ENCODE measurements at regions not wholly inside any gene's neighbourhood (a gene's known extent, or its start where the extent isn't known, plus 50 kb on each side); places are given as distances from the start of the nearest gene placed in this dataset.

DNA sequence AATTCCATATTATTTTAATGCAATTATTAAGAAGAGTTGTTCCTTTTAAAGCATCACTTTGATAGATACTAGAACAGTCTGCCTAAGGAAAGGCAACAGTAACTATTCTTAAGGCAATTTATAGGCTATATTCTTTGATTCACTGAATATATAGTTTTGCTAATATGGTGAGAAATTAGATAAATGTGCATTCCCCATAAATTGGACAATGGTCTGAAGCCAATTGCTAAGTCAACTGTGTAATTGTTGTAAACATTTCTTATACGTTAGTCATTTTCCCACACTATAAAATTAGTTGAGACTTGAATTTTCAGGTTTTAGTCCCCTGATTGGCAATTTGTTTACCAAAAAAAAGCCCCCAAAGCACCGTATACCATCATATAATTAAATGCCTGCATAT lies 263.0 kb upstream of the NECTIN3 start:
- Histone ChIP-seq H3K4me1 (ENCODE audit: insufficient read depth, low read length) (no peaks in the 10 kb centered on the region), H3K27me3 (ENCODE audit: insufficient read depth, low read length) (no peaks in the 10 kb centered on the region), H3K27ac (ENCODE audit: low read depth, low read length) (no peak overlapping the region), H3K9me3 (ENCODE audit: control insufficient read depth in 1 of 2, low read length in 2 of 2) (no peaks in the 10 kb centered on the region), H3K4me3 (ENCODE audit: low read length in 2 of 2) (no peak overlapping the region), H3K36me3 (ENCODE audit: insufficient read depth, low read length) (no peaks in the 10 kb centered on the region)
- no peaks in the 10 kb centered on the region for H3K36me3 Mint-ChIP-seq
- H3K27ac Mint-ChIP-seq, result no peak overlapping the region
- no peaks in the 10 kb centered on the region for H3K4me1 Mint-ChIP-seq
- no peak for DNase-seq
- H3K27me3 Mint-ChIP-seq, result peaks cover 2 to 8% of the 10 kb centered on the region in 2 donors
- peaks cover 0 to 1% (median 0%) of the 10 kb centered on the region in 8 donors for H3K9me3 Mint-ChIP-seq
- intact Hi-C loops (cut with micrococcal nuclease), result no loop called here
- no peak overlapping the region for H3K4me3 Mint-ChIP-seq
- ChIA-PET POLR2A (ENCODE audit: partially characterized antibody) (no interaction called here), CTCF (ENCODE audit: partially characterized antibody) (no interaction called here)

DNA sequence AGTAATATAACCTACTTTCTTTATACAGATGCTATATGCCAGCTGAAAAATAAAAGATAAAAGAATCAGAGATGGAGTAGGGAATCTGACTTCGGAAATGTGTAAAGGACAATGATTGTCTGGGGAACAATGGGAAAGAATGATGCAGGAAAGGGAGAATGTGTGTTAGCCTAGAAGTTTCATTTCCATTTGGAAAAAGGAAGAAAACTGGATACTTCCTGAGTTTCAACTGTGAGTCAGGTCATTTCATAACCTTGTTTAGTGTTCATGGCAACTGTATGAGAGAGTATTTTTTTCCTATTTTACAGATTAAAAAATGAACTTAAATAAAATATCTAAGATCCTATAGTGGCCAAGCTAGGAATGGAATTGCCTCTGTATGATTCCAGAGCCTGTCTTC lies 261.3 kb upstream of the NECTIN3 start:
- no peak overlapping the region for H3K27ac Mint-ChIP-seq
- Histone ChIP-seq H3K27ac (ENCODE audit: low read depth, low read length) (no peak overlapping the region), H3K27me3 (ENCODE audit: insufficient read depth, low read length) (no peaks in the 10 kb centered on the region), H3K36me3 (ENCODE audit: insufficient read depth, low read length) (no peaks in the 10 kb centered on the region), H3K4me1 (ENCODE audit: insufficient read depth, low read length) (peaks cover 4% of the 10 kb centered on the region), H3K4me3 (ENCODE audit: low read length in 2 of 2) (no peak overlapping the region), H3K9me3 (ENCODE audit: control insufficient read depth in 1 of 2, low read length in 2 of 2) (no peaks in the 10 kb centered on the region)
- H3K4me3 Mint-ChIP-seq, result no peak overlapping the region
- intact Hi-C loops (cut with micrococcal nuclease), result no loop called here
- no peak for DNase-seq
- peaks cover 0 to 1% (median 0%) of the 10 kb centered on the region in 8 donors for H3K9me3 Mint-ChIP-seq
- CTCF ChIA-PET (ENCODE audit: partially characterized antibody), result no interaction called here
- H3K27me3 Mint-ChIP-seq, result peaks cover 2 to 8% of the 10 kb centered on the region in 2 donors
- H3K36me3 Mint-ChIP-seq, result no peaks in the 10 kb centered on the region
- POLR2A ChIA-PET (ENCODE audit: partially characterized antibody), result no interaction called here
- peaks cover 7 to 13% (median 10%) of the 10 kb centered on the region in 4 donors for H3K4me1 Mint-ChIP-seq

DNA sequence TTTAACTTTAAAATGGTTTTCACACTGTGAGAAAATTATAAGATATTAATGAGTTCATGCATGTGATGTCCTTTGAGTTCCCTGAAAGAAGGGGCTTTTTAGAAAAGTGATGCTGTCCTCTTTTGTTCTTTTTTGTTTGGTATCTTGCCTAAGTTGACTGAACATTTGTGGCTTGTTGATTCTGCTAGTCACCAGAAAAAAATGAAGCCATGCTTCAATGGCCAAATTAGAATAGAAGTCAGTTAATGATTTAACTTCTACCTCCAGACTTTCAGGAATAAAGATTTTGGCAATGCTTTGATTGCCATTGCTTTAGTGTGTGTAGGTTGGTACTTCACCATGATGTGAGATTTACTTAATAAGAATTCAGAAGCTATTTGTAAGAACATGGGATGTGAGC lies 260.6 kb upstream of the NECTIN3 start:
- POLR2A ChIA-PET (ENCODE audit: partially characterized antibody), result no interaction called here
- peaks cover 4% of the 10 kb centered on the region for H3K4me1 ChIP-seq (ENCODE audit: insufficient read depth, low read length)
- H3K9me3 Mint-ChIP-seq, result no peaks in the 10 kb centered on the region
- intact Hi-C loops (cut with micrococcal nuclease), result no loop called here
- no peaks in the 10 kb centered on the region for H3K36me3 Mint-ChIP-seq
- no peaks in the 10 kb centered on the region for H3K27me3 ChIP-seq (ENCODE audit: insufficient read depth, low read length)
- H3K9me3 ChIP-seq (ENCODE audit: control insufficient read depth in 1 of 2, low read length in 2 of 2), result no peaks in the 10 kb centered on the region
- H3K4me1 Mint-ChIP-seq, result peaks cover 7 to 13% (median 10%) of the 10 kb centered on the region in 4 donors
- H3K4me3 ChIP-seq (ENCODE audit: low read length in 2 of 2), result no peak overlapping the region
- H3K4me3 Mint-ChIP-seq, result no peak overlapping the region
- peaks cover 2 to 8% of the 10 kb centered on the region in 2 donors for H3K27me3 Mint-ChIP-seq
- H3K36me3 ChIP-seq (ENCODE audit: insufficient read depth, low read length), result no peaks in the 10 kb centered on the region
- H3K27ac ChIP-seq (ENCODE audit: low read depth, low read length), result no peak overlapping the region
- CTCF ChIA-PET (ENCODE audit: partially characterized antibody), result no interaction called here
- no peak for DNase-seq
- no peak overlapping the region for H3K27ac Mint-ChIP-seq

DNA sequence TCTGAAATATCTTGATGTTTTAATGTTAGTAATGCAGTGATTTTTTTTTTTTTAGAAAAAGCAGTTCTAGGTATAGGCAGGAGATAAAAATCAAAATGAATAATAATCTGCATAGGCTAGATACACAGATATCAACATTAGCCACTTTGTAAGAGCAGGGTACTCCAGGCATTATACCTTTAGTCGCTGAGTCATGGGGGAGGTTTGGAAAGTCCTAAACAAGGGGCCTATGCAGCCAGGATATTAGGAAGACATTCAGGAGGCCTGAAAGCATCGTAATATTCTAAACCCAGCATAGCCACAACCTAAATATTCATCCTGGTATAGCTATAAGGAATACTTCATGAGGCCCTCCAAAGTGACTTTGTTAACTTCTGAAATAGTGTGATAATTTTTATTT lies 258.1 kb upstream of the NECTIN3 start:
- intact Hi-C loops (cut with micrococcal nuclease), result no loop called here
- ChIA-PET POLR2A (ENCODE audit: partially characterized antibody) (no interaction called here), CTCF (ENCODE audit: partially characterized antibody) (no interaction called here)
- Mint-ChIP-seq H3K4me3 (no peak overlapping the region), H3K4me1 (peaks cover 7 to 13% (median 10%) of the 10 kb centered on the region in 4 donors), H3K36me3 (no peaks in the 10 kb centered on the region), H3K27me3 (peaks cover 3 to 8% of the 10 kb centered on the region in 2 donors), H3K9me3 (no peaks in the 10 kb centered on the region), H3K27ac (no peak overlapping the region)
- H3K27ac ChIP-seq (ENCODE audit: low read depth, low read length), result no peak overlapping the region
- H3K4me3 ChIP-seq (ENCODE audit: low read length in 2 of 2), result no peak overlapping the region
- peaks cover 4% of the 10 kb centered on the region for H3K4me1 ChIP-seq (ENCODE audit: insufficient read depth, low read length)
- no peaks in the 10 kb centered on the region for H3K36me3 ChIP-seq (ENCODE audit: insufficient read depth, low read length)
- no peaks in the 10 kb centered on the region for H3K27me3 ChIP-seq (ENCODE audit: insufficient read depth, low read length)
- no peaks in the 10 kb centered on the region for H3K9me3 ChIP-seq (ENCODE audit: control insufficient read depth in 1 of 2, low read length in 2 of 2)
- DNase-seq, result no peak

DNA sequence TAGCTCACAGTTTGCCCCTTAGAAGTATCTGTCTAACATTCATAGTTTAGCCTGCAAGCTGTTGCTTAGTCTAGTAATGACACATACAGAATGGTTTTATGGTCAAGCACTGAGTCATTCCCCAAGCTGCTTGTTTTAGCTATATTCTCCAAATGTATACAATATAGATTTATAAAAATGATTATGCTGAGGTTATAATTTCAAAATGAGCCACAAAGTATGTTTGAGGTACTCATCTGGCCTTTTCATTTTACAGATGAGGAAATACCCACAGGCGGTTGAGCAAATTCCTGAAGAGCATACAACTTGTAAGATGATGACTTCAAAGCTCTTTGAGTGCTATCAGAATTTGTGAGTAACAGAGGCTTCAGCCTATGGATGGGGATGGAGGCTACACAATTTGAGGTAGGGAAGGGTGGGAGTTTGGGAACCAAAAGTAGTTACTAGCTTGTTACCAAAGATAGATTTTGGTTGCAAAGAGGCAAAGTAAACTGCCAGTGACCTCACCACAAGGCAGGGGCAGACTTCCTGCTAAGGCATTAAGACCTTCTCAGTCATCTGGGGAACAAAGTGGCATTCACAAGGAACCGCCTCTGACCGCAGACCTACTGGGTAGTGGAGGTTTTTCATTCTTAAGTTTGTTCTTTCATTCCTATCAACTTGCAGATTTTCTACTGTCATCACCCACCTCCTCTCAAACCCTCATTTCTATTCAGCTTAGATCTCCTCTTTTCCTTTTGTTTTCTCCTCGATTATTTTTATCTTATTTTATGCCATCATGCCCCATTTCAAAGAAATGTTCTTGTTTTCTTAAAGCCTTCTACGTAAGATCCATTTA lies 257.2 kb upstream of the NECTIN3 start:
- peak in 4 of 5 donors; percentile 1 to 33 (median 2) for DNase-seq
- no peaks in the 10 kb centered on the region for H3K9me3 Mint-ChIP-seq
- H3K27me3 Mint-ChIP-seq, result peaks cover 3 to 8% of the 10 kb centered on the region in 2 donors
- Histone ChIP-seq H3K4me3 (ENCODE audit: low read length in 2 of 2) (no peak overlapping the region), H3K4me1 (ENCODE audit: insufficient read depth, low read length) (peaks cover 4% of the 10 kb centered on the region), H3K36me3 (ENCODE audit: insufficient read depth, low read length) (no peaks in the 10 kb centered on the region), H3K27ac (ENCODE audit: low read depth, low read length) (no peak overlapping the region), H3K9me3 (ENCODE audit: control insufficient read depth in 1 of 2, low read length in 2 of 2) (no peaks in the 10 kb centered on the region), H3K27me3 (ENCODE audit: insufficient read depth, low read length) (no peaks in the 10 kb centered on the region)
- CTCF ChIA-PET (ENCODE audit: partially characterized antibody), result no interaction called here
- no peak overlapping the region for H3K27ac Mint-ChIP-seq
- intact Hi-C loops (cut with micrococcal nuclease), result no loop called here
- peak overlapping the region in 1 of 8 donors; percentile 32 for H3K4me3 Mint-ChIP-seq
- POLR2A ChIA-PET (ENCODE audit: partially characterized antibody), result no interaction called here
- no peaks in the 10 kb centered on the region for H3K36me3 Mint-ChIP-seq
- peaks cover 7 to 13% (median 10%) of the 10 kb centered on the region in 4 donors for H3K4me1 Mint-ChIP-seq

DNA sequence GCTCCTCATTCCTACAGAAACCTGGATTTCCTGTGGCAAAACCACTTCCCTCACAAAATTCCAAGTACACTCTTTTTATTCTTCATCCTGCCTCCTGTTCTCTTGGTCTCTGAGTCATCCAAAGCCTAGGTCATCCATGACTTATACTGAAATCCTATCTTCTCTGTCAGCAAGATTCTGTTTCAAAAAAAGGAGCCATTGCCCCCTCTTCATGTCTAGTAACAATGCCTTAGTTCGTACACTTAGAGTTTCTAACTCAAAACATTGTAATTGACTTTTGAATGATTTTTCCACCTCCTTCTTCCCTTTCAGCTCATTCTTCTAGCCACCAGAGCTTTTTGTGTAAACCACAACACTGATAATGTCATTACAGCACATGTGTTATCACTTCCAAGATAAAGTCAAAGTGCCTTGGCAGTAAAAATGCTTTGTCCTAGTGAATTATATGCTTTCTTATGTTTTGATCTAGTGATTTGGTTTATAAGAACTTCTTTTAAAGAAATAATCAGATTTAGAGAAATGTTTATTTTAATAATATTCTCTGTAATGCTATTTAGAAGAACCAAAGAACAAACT lies 256.5 kb upstream of the NECTIN3 start:
- Mint-ChIP-seq H3K36me3 (no peaks in the 10 kb centered on the region), H3K9me3 (no peaks in the 10 kb centered on the region), H3K4me3 (peak overlapping the region in 1 of 8 donors; percentile 32), H3K27me3 (peaks cover 3 to 8% of the 10 kb centered on the region in 2 donors), H3K4me1 (peaks cover 7 to 13% (median 10%) of the 10 kb centered on the region in 4 donors), H3K27ac (no peak overlapping the region)
- Histone ChIP-seq H3K4me3 (ENCODE audit: low read length in 2 of 2) (no peak overlapping the region), H3K9me3 (ENCODE audit: control insufficient read depth in 1 of 2, low read length in 2 of 2) (no peaks in the 10 kb centered on the region), H3K27ac (ENCODE audit: low read depth, low read length) (no peak overlapping the region), H3K36me3 (ENCODE audit: insufficient read depth, low read length) (no peaks in the 10 kb centered on the region), H3K4me1 (ENCODE audit: insufficient read depth, low read length) (peaks cover 4% of the 10 kb centered on the region), H3K27me3 (ENCODE audit: insufficient read depth, low read length) (no peaks in the 10 kb centered on the region)
- ChIA-PET CTCF (ENCODE audit: partially characterized antibody) (no interaction called here), POLR2A (ENCODE audit: partially characterized antibody) (no interaction called here)
- intact Hi-C loops (cut with micrococcal nuclease), result no loop called here
- no peak for DNase-seq

DNA sequence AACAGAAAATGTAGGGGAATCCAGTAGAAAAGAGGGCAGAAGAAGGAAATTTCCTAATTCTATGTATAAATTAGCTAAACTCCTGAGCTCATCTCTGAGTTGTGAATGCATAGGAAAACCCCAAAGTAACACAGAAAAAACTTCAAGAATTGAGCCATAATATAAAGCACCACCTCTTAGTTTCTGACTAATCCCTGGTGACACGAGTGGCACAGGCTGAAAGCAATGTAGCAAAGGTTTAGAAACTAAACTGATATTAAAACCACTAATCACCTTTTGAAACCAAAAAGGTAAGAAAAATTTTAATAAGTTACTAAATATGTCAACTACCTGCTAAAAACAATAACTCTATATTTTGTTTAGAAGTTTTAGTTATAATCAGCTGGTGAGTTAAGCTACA lies 255.6 kb upstream of the NECTIN3 start:
- no peaks in the 10 kb centered on the region for H3K36me3 ChIP-seq (ENCODE audit: insufficient read depth, low read length)
- ChIA-PET POLR2A (ENCODE audit: partially characterized antibody) (no interaction called here), CTCF (ENCODE audit: partially characterized antibody) (no interaction called here)
- intact Hi-C loops (cut with micrococcal nuclease), result no loop called here
- Mint-ChIP-seq H3K4me1 (peaks cover 7 to 13% (median 10%) of the 10 kb centered on the region in 4 donors), H3K9me3 (no peaks in the 10 kb centered on the region), H3K36me3 (no peaks in the 10 kb centered on the region), H3K27me3 (peaks cover 1 to 6% of the 10 kb centered on the region in 2 donors), H3K27ac (no peak overlapping the region), H3K4me3 (no peak overlapping the region)
- H3K27me3 ChIP-seq (ENCODE audit: insufficient read depth, low read length), result no peaks in the 10 kb centered on the region
- no peak for DNase-seq
- H3K4me1 ChIP-seq (ENCODE audit: insufficient read depth, low read length), result peaks cover 4% of the 10 kb centered on the region
- no peaks in the 10 kb centered on the region for H3K9me3 ChIP-seq (ENCODE audit: control insufficient read depth in 1 of 2, low read length in 2 of 2)
- no peak overlapping the region for H3K4me3 ChIP-seq (ENCODE audit: low read length in 2 of 2)
- no peak overlapping the region for H3K27ac ChIP-seq (ENCODE audit: low read depth, low read length)

All from CD4-positive, alpha-beta memory T cell (primary cell).